ENCODE measurements at regions not wholly inside any gene's neighbourhood (a gene's known extent, or its start where the extent isn't known, plus 50 kb on each side); places are given as distances from the start of the nearest gene placed in this dataset.

DNA sequence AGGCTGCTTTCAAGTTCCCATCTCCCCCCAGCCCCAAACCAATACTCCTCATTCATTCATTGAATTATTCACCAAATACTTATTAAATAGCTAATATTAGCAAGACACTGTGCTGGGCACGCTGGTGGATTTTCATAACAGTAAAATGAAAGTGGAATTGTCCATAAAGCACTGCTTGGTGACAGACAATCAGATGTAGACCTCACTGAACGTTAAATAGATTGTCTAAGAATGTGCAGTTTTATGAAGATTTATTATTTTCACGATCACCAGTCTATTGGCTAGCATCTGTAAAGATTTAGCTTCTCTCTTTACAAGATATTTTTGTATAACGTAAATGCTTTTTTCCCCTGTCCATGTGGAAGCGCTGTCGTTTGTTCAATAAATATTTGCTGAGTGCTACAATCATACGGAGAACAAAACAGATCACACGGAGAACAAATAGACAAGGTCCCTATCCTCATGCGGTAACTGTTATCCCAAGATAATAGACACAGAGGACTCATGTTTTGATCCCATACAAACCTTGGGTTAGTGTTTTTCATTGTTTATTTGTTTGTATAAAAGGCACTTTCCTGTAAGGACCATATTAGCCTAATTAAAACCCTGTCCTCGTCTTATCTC is 397.6 kb downstream of the BCAT1 start:
- Histone ChIP-seq H3K4me2 (ENCODE audit: low read length) (peak overlapping the region; percentile 74), H3K9ac (ENCODE audit: low read length) (peak overlapping the region; percentile 31), H3K27ac (ENCODE audit: low read depth, low read length) (no peak overlapping the region), H4K20me1 (ENCODE audit: insufficient read depth, low read length) (no peaks in the 10 kb centered on the region), H3K4me3 (ENCODE audit: insufficient read depth, low read depth, low read length) (peak overlapping the region; percentile 34), H3K4me1 (ENCODE audit: insufficient read depth, low read length) (no peaks in the 10 kb centered on the region), H2AFZ (ENCODE audit: low read depth, low read length) (peak overlapping the region; percentile 38), H3K79me2 (ENCODE audit: insufficient read depth, low read length) (no peaks in the 10 kb centered on the region), H3K27me3 (ENCODE audit: insufficient read depth, low read length) (no peaks in the 10 kb centered on the region), H3K36me3 (ENCODE audit: insufficient read depth, low read length) (no peaks in the 10 kb centered on the region), H3K9me3 (ENCODE audit: insufficient read depth, low read depth, low read length) (no peaks in the 10 kb centered on the region)
- Mint-ChIP-seq H3K27ac (ENCODE audit: unreplicated experiment) (no peak overlapping the region), H3K27me3 (ENCODE audit: low read depth, unreplicated experiment) (peaks cover 2% of the 10 kb centered on the region), H3K36me3 (ENCODE audit: low read depth, unreplicated experiment) (no peaks in the 10 kb centered on the region), H3K4me1 (ENCODE audit: low read depth, unreplicated experiment) (no peaks in the 10 kb centered on the region), H3K9me3 (ENCODE audit: unreplicated experiment) (no peaks in the 10 kb centered on the region), H3K4me3 (ENCODE audit: unreplicated experiment) (no peak overlapping the region)
- no peak for DNase-seq (ENCODE audit: low read depth)
- TF ChIP-seq, protein P1, sequence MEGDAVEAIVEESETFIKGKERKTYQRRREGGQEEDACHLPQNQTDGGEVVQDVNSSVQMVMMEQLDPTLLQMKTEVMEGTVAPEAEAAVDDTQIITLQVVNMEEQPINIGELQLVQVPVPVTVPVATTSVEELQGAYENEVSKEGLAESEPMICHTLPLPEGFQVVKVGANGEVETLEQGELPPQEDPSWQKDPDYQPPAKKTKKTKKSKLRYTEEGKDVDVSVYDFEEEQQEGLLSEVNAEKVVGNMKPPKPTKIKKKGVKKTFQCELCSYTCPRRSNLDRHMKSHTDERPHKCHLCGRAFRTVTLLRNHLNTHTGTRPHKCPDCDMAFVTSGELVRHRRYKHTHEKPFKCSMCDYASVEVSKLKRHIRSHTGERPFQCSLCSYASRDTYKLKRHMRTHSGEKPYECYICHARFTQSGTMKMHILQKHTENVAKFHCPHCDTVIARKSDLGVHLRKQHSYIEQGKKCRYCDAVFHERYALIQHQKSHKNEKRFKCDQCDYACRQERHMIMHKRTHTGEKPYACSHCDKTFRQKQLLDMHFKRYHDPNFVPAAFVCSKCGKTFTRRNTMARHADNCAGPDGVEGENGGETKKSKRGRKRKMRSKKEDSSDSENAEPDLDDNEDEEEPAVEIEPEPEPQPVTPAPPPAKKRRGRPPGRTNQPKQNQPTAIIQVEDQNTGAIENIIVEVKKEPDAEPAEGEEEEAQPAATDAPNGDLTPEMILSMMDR (IDR thresholded peaks at IDR 0.05; ENCODE audit: insufficient read depth, low read depth, low read length): no peak
- no peak for TF ChIP-seq EZH2 (IDR thresholded peaks at IDR 0.05; ENCODE audit: insufficient read depth, low read length)
- FAIRE-seq: no peak

DNA sequence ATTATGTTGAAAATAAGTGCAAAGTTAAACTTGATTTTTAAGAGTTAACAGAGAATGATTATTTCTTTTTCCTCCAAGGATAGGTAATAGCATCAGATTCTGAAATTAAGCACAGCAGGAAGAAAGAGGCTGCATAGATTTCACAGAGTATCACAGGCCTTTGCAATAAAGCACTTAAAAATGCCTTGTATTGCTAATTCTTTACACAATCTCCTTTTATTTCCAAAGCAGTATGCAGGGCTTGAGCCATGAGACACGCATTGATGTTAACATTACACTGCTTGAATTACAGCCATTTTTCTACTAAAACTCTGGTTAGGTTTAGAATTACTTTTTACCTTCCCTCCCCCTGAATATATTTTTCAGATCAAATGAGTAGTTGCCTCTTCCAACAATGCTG is 398.3 kb downstream of the BCAT1 start:
- Histone ChIP-seq H4K20me1 (ENCODE audit: insufficient read depth, low read length) (no peaks in the 10 kb centered on the region), H2AFZ (ENCODE audit: low read depth, low read length) (no peak overlapping the region), H3K27me3 (ENCODE audit: insufficient read depth, low read length) (no peaks in the 10 kb centered on the region), H3K36me3 (ENCODE audit: insufficient read depth, low read length) (no peaks in the 10 kb centered on the region), H3K4me1 (ENCODE audit: insufficient read depth, low read length) (no peaks in the 10 kb centered on the region), H3K4me2 (ENCODE audit: low read length) (peak overlapping the region; percentile 74), H3K9ac (ENCODE audit: low read length) (peak overlapping the region; percentile 31), H3K9me3 (ENCODE audit: insufficient read depth, low read depth, low read length) (no peaks in the 10 kb centered on the region), H3K4me3 (ENCODE audit: insufficient read depth, low read depth, low read length) (peak overlapping the region; percentile 34), H3K27ac (ENCODE audit: low read depth, low read length) (no peak overlapping the region), H3K79me2 (ENCODE audit: insufficient read depth, low read length) (no peaks in the 10 kb centered on the region)
- TF ChIP-seq, protein P1 (IDR thresholded peaks at IDR 0.05; ENCODE audit: insufficient read depth, low read depth, low read length): no peak
- no peak for TF ChIP-seq EZH2 (IDR thresholded peaks at IDR 0.05; ENCODE audit: insufficient read depth, low read length)
- Mint-ChIP-seq H3K36me3 (ENCODE audit: low read depth, unreplicated experiment) (no peaks in the 10 kb centered on the region), H3K27ac (ENCODE audit: unreplicated experiment) (no peak overlapping the region), H3K9me3 (ENCODE audit: unreplicated experiment) (no peaks in the 10 kb centered on the region), H3K4me3 (ENCODE audit: unreplicated experiment) (no peak overlapping the region), H3K27me3 (ENCODE audit: low read depth, unreplicated experiment) (peaks cover 2% of the 10 kb centered on the region), H3K4me1 (ENCODE audit: low read depth, unreplicated experiment) (no peaks in the 10 kb centered on the region)
- DNase-seq (ENCODE audit: low read depth) (no peak), FAIRE-seq (no peak)

DNA sequence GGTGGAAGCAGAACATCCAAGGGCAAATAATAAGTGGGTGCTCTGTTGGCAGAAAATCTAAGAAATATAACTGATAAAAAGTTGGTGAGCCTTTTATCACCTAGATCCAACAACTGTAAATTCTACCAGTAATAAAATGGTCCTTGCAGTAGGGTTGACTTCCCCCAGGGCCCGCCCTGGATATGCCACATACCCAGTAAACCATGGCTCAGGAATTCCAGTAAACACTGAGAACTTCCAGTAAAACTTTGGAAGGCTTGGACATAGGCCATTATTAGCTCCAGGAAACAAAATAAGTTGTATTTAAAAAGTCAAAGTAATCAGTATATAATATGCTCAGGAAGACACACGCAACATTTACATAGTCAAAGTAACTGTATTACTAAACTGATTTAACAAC is 402.2 kb downstream of the BCAT1 start:
- Mint-ChIP-seq H3K9me3 (ENCODE audit: unreplicated experiment) (no peaks in the 10 kb centered on the region), H3K27me3 (ENCODE audit: low read depth, unreplicated experiment) (peaks cover 2% of the 10 kb centered on the region), H3K27ac (ENCODE audit: unreplicated experiment) (no peak overlapping the region), H3K4me3 (ENCODE audit: unreplicated experiment) (no peak overlapping the region), H3K36me3 (ENCODE audit: low read depth, unreplicated experiment) (no peaks in the 10 kb centered on the region), H3K4me1 (ENCODE audit: low read depth, unreplicated experiment) (no peaks in the 10 kb centered on the region)
- H3K9me3 ChIP-seq (ENCODE audit: insufficient read depth, low read depth, low read length): no peaks in the 10 kb centered on the region
- no peak overlapping the region for H3K4me2 ChIP-seq (ENCODE audit: low read length)
- H3K9ac ChIP-seq (ENCODE audit: low read length): no peak overlapping the region
- H3K4me1 ChIP-seq (ENCODE audit: insufficient read depth, low read length): no peaks in the 10 kb centered on the region
- no peak overlapping the region for H3K4me3 ChIP-seq (ENCODE audit: insufficient read depth, low read depth, low read length)
- H4K20me1 ChIP-seq (ENCODE audit: insufficient read depth, low read length): no peaks in the 10 kb centered on the region
- FAIRE-seq (no peak), DNase-seq (ENCODE audit: low read depth) (no peak)
- no peak for TF ChIP-seq EZH2 (IDR thresholded peaks at IDR 0.05; ENCODE audit: insufficient read depth, low read length)
- TF ChIP-seq, protein P1 (IDR thresholded peaks at IDR 0.05; ENCODE audit: insufficient read depth, low read depth, low read length): no peak
- H2AFZ ChIP-seq (ENCODE audit: low read depth, low read length): no peak overlapping the region
- no peaks in the 10 kb centered on the region for H3K79me2 ChIP-seq (ENCODE audit: insufficient read depth, low read length)
- no peak overlapping the region for H3K27ac ChIP-seq (ENCODE audit: low read depth, low read length)
- no peaks in the 10 kb centered on the region for H3K36me3 ChIP-seq (ENCODE audit: insufficient read depth, low read length)
- no peaks in the 10 kb centered on the region for H3K27me3 ChIP-seq (ENCODE audit: insufficient read depth, low read length)
